SK-N-SH (cell line): ENCODE measurements at regions not wholly inside any gene's neighbourhood (a gene's known extent, or its start where the extent isn't known, plus 50 kb on each side); places are given as distances from the start of the nearest gene placed in this dataset.

Experiments
- CTCF ChIP-seq: fragments of 200-600 bp; sonication (generic); IDR thresholded peaks from 2 replicates; pipeline ENCODE4 v1.6.1; 2017; ENCODE audit warnings: antibody characterized with exemption, mild to moderate bottlenecking, moderate library complexity
- EZH2phosphoT487 ChIP-seq: fragments of 200-600 bp; sonication (generic); IDR thresholded peaks from 2 replicates; pipeline ENCODE4 v1.6.1; 2017; ENCODE audit warnings: low read depth, mixed run types, mild to moderate bottlenecking, antibody characterized with exemption, moderate library complexity, borderline replicate concordance
- JUND ChIP-seq: IDR thresholded peaks from 2 replicates; pipeline ENCODE4 v1.4.0; 2012
- PBX3 ChIP-seq: IDR thresholded peaks from 2 replicates; pipeline ENCODE4; 2012
- POLR2AphosphoS5 ChIP-seq: IDR thresholded peaks from 2 replicates; pipeline ENCODE4 v1.6.1; 2012; ENCODE audit warnings: low read depth, low read length
- RAD21 ChIP-seq: IDR thresholded peaks from 2 replicates; pipeline ENCODE4 v1.6.1; 2012; ENCODE audit warnings: mild to moderate bottlenecking, low read length
- REST ChIP-seq: IDR thresholded peaks from 2 replicates; pipeline ENCODE4 v1.6.1; 2012; ENCODE audit warnings: mild to moderate bottlenecking, low read depth, low read length, moderate library complexity
- SMC3 ChIP-seq: IDR thresholded peaks from 2 replicates; pipeline ENCODE4 v1.6.1; 2012; ENCODE audit warnings: low read depth, low read length, improper control_type of control experiment
- TAF1 ChIP-seq: IDR thresholded peaks from 2 replicates; pipeline ENCODE4 v1.6.1; 2012; ENCODE audit warnings: low read depth, mild to moderate bottlenecking, low read length, moderate library complexity, borderline replicate concordance
- USF1 ChIP-seq: IDR thresholded peaks from 2 replicates; pipeline ENCODE4 v1.4.0; 2012; ENCODE audit warnings: low read depth, borderline replicate concordance
- ZBTB33 ChIP-seq: IDR thresholded peaks from 2 replicates; pipeline ENCODE4 v1.4.0; 2012; ENCODE audit warnings: low read depth, borderline replicate concordance

- peak; percentile 37 for TF ChIP-seq RAD21
- TF ChIP-seq REST: no peak
- no peak for TF ChIP-seq JUND
- TF ChIP-seq CTCF: peak; percentile 55
- no peak for TF ChIP-seq PBX3
- TF ChIP-seq POLR2AphosphoS5: no peak
- TF ChIP-seq ZBTB33: no peak
- no peak for TF ChIP-seq EZH2phosphoT487
- TF ChIP-seq USF1: no peak
- TF ChIP-seq SMC3: peak; percentile 40; the same call in 1 of the 2 replicates
- no peak for TF ChIP-seq TAF1
These were observed 212.4 kb downstream of the LRRC70 start for GRCh38 chr5:62791059-62791458.
